ENCODE measurements at regions not wholly inside any gene's neighbourhood (a gene's known extent, or its start where the extent isn't known, plus 50 kb on each side); places are given as distances from the start of the nearest gene placed in this dataset.

DNA sequence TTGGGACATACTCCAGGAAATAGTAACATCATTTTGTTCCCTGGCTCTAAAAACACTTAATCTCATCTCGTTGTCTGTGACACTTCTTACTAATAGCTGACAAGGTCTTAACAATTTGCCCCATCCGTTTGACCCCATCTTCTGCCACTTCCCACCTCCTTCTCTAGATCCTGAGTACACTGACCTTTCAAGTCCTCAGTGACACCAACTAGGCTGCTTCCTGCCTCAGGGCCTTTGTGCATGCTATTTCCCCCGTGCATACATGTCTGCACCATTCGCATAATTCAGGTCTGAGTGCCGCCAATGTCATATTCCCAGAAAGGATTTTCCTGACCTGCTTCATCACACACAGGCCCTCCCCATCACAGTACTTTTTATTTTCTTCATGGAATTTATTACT is 70.6 kb upstream of the CCND2 start:
- ChIA-PET POLR2A (no interaction called here), CTCF (no interaction called here)
- no peaks in the 10 kb centered on the region for H3K36me3 ChIP-seq (ENCODE audit: control insufficient read depth in 2 of 2, insufficient read depth in 1 of 2, low read length in 2 of 2)
- TF ChIP-seq ZNF623 (tag by site-specific recombination; IDR thresholded peaks at IDR 0.05) = peak; percentile 60
- TF ChIP-seq, protein P1, sequence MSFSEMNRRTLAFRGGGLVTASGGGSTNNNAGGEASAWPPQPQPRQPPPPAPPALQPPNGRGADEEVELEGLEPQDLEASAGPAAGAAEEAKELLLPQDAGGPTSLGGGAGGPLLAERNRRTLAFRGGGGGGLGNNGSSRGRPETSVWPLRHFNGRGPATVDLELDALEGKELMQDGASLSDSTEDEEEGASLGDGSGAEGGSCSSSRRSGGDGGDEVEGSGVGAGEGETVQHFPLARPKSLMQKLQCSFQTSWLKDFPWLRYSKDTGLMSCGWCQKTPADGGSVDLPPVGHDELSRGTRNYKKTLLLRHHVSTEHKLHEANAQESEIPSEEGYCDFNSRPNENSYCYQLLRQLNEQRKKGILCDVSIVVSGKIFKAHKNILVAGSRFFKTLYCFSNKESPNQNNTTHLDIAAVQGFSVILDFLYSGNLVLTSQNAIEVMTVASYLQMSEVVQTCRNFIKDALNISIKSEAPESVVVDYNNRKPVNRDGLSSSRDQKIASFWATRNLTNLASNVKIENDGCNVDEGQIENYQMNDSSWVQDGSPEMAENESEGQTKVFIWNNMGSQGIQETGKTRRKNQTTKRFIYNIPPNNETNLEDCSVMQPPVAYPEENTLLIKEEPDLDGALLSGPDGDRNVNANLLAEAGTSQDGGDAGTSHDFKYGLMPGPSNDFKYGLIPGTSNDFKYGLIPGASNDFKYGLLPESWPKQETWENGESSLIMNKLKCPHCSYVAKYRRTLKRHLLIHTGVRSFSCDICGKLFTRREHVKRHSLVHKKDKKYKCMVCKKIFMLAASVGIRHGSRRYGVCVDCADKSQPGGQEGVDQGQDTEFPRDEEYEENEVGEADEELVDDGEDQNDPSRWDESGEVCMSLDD (tag by site-specific recombination; IDR thresholded peaks at IDR 0.05) = no peak
- H3K4me3 ChIP-seq (ENCODE audit: low read depth, low read length) = no peak overlapping the region
- no peaks in the 10 kb centered on the region for H3K9me3 ChIP-seq (ENCODE audit: control insufficient read depth, insufficient read depth, low read depth, low read length)
- H3K4me1 ChIP-seq (ENCODE audit: control insufficient read depth, insufficient read depth, low read length) = no peaks in the 10 kb centered on the region
- H3K27ac ChIP-seq (ENCODE audit: extremely low read depth, low read depth, low read length) = no peak overlapping the region

DNA sequence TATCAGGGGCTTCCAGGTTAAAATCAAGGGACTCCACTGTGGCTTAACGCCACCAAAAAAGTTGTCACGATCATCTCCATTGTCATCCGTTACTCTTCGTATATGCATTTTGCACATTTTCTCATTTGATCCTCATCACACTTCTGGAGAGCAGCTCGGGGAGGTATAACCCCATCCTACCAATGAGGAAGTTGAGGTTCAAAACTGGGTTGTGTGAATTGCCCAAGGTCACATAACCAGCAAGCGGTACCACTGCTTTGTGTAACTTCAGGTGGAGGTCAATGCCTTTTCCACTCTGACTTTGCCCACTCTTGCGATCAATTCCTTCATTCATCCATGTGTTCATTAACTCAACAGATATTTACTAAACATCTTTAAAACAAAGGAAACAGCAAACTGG is 71.1 kb upstream of the CCND2 start:
- Histone ChIP-seq H3K36me3 (ENCODE audit: control insufficient read depth in 2 of 2, insufficient read depth in 1 of 2, low read length in 2 of 2) (no peaks in the 10 kb centered on the region), H3K9me3 (ENCODE audit: control insufficient read depth, insufficient read depth, low read depth, low read length) (no peaks in the 10 kb centered on the region), H3K27ac (ENCODE audit: extremely low read depth, low read depth, low read length) (no peak overlapping the region), H3K4me1 (ENCODE audit: control insufficient read depth, insufficient read depth, low read length) (no peaks in the 10 kb centered on the region), H3K4me3 (ENCODE audit: low read depth, low read length) (no peak overlapping the region)
- TF ChIP-seq ZNF585B (tag by site-specific recombination; IDR thresholded peaks at IDR 0.05) = no peak
- TF ChIP-seq ZBTB21 (tag by site-specific recombination; IDR thresholded peaks at IDR 0.05) = no peak
- CTCF ChIA-PET = no interaction called here
- POLR2A ChIA-PET = no interaction called here

DNA sequence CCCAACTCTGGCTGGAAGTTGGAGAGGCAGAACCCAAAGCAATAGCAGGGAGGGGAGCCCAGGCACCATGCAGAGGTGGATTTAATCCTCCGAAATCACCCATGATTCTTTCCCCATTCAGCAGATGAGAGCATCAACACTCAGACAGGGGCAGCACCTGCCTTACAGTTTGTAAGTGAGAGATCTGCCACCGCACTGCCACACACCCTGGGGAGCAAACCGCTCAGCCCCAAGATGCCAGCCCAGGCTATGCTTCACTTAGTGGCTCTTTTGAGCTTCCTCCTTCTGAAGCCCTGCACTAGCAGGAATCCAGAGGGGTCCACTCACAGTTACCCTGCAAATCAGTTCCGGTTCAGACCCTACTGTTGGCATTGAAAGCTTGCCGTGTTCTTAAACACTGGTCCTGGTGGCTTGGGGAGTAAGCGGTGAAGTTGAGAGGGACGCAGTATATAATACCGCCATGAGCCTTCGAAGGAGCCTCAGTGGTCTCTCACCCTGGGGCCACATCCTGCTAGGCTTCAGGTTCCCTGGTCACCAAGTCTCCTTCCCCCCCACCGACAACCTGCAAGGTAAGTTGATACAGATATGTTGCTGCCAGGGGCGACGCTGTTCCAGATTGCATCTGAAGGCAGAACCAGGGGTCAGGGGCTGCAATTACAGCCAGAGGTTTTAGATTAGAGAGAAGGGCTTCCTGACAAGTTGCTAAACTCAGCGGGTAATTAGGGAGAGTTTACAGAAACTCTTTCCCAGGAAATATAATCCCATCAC is 72.0 kb upstream of the CCND2 start:
- H3K4me3 ChIP-seq (ENCODE audit: low read depth, low read length) = no peak overlapping the region
- no peak overlapping the region for H3K27ac ChIP-seq (ENCODE audit: extremely low read depth, low read depth, low read length)
- ChIA-PET POLR2A (no interaction called here), CTCF (no interaction called here)
- no peaks in the 10 kb centered on the region for H3K9me3 ChIP-seq (ENCODE audit: control insufficient read depth, insufficient read depth, low read depth, low read length)
- no peaks in the 10 kb centered on the region for H3K36me3 ChIP-seq (ENCODE audit: control insufficient read depth in 2 of 2, insufficient read depth in 1 of 2, low read length in 2 of 2)
- no peaks in the 10 kb centered on the region for H3K4me1 ChIP-seq (ENCODE audit: control insufficient read depth, insufficient read depth, low read length)
- no peak for TF ChIP-seq ZBTB7A (tag by site-specific recombination; IDR thresholded peaks at IDR 0.05; ENCODE audit: low read depth)
- no peak for TF ChIP-seq ZNF112 (tag by site-specific recombination; IDR thresholded peaks at IDR 0.05)
- no peak for TF ChIP-seq ZBTB20 (tag by site-specific recombination; IDR thresholded peaks at IDR 0.05)
- no peak for TF ChIP-seq YY1 (tag by site-specific recombination; IDR thresholded peaks at IDR 0.05)
- TF ChIP-seq, protein P2, sequence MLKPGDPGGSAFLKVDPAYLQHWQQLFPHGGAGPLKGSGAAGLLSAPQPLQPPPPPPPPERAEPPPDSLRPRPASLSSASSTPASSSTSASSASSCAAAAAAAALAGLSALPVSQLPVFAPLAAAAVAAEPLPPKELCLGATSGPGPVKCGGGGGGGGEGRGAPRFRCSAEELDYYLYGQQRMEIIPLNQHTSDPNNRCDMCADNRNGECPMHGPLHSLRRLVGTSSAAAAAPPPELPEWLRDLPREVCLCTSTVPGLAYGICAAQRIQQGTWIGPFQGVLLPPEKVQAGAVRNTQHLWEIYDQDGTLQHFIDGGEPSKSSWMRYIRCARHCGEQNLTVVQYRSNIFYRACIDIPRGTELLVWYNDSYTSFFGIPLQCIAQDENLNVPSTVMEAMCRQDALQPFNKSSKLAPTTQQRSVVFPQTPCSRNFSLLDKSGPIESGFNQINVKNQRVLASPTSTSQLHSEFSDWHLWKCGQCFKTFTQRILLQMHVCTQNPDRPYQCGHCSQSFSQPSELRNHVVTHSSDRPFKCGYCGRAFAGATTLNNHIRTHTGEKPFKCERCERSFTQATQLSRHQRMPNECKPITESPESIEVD (tag by site-specific recombination; IDR thresholded peaks at IDR 0.05) = no peak
- TF ChIP-seq ZNF155 (tag by site-specific recombination; IDR thresholded peaks at IDR 0.05) = no peak
- TF ChIP-seq, protein P3, sequence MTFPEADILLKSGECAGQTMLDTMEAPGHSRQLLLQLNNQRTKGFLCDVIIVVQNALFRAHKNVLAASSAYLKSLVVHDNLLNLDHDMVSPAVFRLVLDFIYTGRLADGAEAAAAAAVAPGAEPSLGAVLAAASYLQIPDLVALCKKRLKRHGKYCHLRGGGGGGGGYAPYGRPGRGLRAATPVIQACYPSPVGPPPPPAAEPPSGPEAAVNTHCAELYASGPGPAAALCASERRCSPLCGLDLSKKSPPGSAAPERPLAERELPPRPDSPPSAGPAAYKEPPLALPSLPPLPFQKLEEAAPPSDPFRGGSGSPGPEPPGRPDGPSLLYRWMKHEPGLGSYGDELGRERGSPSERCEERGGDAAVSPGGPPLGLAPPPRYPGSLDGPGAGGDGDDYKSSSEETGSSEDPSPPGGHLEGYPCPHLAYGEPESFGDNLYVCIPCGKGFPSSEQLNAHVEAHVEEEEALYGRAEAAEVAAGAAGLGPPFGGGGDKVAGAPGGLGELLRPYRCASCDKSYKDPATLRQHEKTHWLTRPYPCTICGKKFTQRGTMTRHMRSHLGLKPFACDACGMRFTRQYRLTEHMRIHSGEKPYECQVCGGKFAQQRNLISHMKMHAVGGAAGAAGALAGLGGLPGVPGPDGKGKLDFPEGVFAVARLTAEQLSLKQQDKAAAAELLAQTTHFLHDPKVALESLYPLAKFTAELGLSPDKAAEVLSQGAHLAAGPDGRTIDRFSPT (tag by site-specific recombination; IDR thresholded peaks at IDR 0.05) = no peak
- TF ChIP-seq, protein P4, sequence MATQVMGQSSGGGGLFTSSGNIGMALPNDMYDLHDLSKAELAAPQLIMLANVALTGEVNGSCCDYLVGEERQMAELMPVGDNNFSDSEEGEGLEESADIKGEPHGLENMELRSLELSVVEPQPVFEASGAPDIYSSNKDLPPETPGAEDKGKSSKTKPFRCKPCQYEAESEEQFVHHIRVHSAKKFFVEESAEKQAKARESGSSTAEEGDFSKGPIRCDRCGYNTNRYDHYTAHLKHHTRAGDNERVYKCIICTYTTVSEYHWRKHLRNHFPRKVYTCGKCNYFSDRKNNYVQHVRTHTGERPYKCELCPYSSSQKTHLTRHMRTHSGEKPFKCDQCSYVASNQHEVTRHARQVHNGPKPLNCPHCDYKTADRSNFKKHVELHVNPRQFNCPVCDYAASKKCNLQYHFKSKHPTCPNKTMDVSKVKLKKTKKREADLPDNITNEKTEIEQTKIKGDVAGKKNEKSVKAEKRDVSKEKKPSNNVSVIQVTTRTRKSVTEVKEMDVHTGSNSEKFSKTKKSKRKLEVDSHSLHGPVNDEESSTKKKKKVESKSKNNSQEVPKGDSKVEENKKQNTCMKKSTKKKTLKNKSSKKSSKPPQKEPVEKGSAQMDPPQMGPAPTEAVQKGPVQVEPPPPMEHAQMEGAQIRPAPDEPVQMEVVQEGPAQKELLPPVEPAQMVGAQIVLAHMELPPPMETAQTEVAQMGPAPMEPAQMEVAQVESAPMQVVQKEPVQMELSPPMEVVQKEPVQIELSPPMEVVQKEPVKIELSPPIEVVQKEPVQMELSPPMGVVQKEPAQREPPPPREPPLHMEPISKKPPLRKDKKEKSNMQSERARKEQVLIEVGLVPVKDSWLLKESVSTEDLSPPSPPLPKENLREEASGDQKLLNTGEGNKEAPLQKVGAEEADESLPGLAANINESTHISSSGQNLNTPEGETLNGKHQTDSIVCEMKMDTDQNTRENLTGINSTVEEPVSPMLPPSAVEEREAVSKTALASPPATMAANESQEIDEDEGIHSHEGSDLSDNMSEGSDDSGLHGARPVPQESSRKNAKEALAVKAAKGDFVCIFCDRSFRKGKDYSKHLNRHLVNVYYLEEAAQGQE (tag by site-specific recombination; IDR thresholded peaks at IDR 0.05) = no peak
- TF ChIP-seq, protein P5, sequence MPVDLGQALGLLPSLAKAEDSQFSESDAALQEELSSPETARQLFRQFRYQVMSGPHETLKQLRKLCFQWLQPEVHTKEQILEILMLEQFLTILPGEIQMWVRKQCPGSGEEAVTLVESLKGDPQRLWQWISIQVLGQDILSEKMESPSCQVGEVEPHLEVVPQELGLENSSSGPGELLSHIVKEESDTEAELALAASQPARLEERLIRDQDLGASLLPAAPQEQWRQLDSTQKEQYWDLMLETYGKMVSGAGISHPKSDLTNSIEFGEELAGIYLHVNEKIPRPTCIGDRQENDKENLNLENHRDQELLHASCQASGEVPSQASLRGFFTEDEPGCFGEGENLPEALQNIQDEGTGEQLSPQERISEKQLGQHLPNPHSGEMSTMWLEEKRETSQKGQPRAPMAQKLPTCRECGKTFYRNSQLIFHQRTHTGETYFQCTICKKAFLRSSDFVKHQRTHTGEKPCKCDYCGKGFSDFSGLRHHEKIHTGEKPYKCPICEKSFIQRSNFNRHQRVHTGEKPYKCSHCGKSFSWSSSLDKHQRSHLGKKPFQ (tag by site-specific recombination; IDR thresholded peaks at IDR 0.05) = no peak
- TF ChIP-seq ZNF792 (tag by site-specific recombination; IDR thresholded peaks at IDR 0.05) = no peak
- no peak for TF ChIP-seq YY2 (tag by site-specific recombination; IDR thresholded peaks at IDR 0.05)
- TF ChIP-seq HOXA7 (CRISPR knock-in tag; IDR thresholded peaks at IDR 0.05; ENCODE audit: borderline replicate concordance) = no peak
- no peak for TF ChIP-seq ZNF585B (tag by site-specific recombination; IDR thresholded peaks at IDR 0.05)
- TF ChIP-seq ZNF221 (tag by site-specific recombination; IDR thresholded peaks at IDR 0.05; ENCODE audit: borderline replicate concordance) = no peak
